ENCODE measurements at regions not wholly inside any gene's neighbourhood (a gene's known extent, or its start where the extent isn't known, plus 50 kb on each side); places are given as distances from the start of the nearest gene placed in this dataset.

GRCh38 chr9:13993632-13994185, 320.2 kb downstream of the NFIB start:
- Histone ChIP-seq H4K20me1 (ENCODE audit: insufficient read depth) (no peaks in the 10 kb centered on the region), H3K27ac (no peak overlapping the region), H3K9ac (no peak overlapping the region), H3K36me3 (ENCODE audit: low read depth) (no peaks in the 10 kb centered on the region), H3K9me3 (ENCODE audit: low read depth) (no peaks in the 10 kb centered on the region), H3K27me3 (replicated peaks; ENCODE audit: insufficient read depth) (no peaks in the 10 kb centered on the region; the same call in 1 of the 2 replicates), H3K4me2 (ENCODE audit: unreplicated experiment) (no peak overlapping the region), H3F3A (ENCODE audit: insufficient read depth) (no peaks in the 10 kb centered on the region), H3K4me3 (no peak overlapping the region), H3K9me2 (ENCODE audit: insufficient read depth) (no peaks in the 10 kb centered on the region), H2AFZ (no peak overlapping the region), H3K79me2 (ENCODE audit: insufficient read depth) (no peaks in the 10 kb centered on the region), H3K4me1 (ENCODE audit: insufficient read depth) (no peaks in the 10 kb centered on the region)
- TF ChIP-seq EZH2phosphoT487 (IDR thresholded peaks at IDR 0.05; ENCODE audit: insufficient read depth, low read depth) = no peak
- TF ChIP-seq EZH2 (IDR thresholded peaks at IDR 0.05; ENCODE audit: insufficient read depth, poor library complexity, severe bottlenecking) = no peak
- WGBS, 2 experiments (ENCODE audit: low coverage in 1 of 2, low lambda C conversion rate in 2 of 2, missing lambda C conversion rate in 2 of 2) = 33 to 43% methylated on average over 7 of the region's 7 CpGs
- no peak for DNase-seq
- in situ Hi-C loops (cut with MboI) = no loop called here

GRCh38 chr9:13992138-13993088, 321.5 kb downstream of the NFIB start:
- no peak overlapping the region for H2AFZ ChIP-seq
- in situ Hi-C loops (cut with MboI) = no loop called here
- H3K4me1 ChIP-seq (ENCODE audit: insufficient read depth) = no peaks in the 10 kb centered on the region
- no peaks in the 10 kb centered on the region for H4K20me1 ChIP-seq (ENCODE audit: insufficient read depth)
- no peak overlapping the region for H3K4me2 ChIP-seq (ENCODE audit: unreplicated experiment)
- no peak overlapping the region for H3K27ac ChIP-seq
- no peaks in the 10 kb centered on the region for H3K9me3 ChIP-seq (ENCODE audit: low read depth)
- H3K9me2 ChIP-seq (ENCODE audit: insufficient read depth) = no peaks in the 10 kb centered on the region
- no peaks in the 10 kb centered on the region for H3K79me2 ChIP-seq (ENCODE audit: insufficient read depth)
- no peak overlapping the region for H3K9ac ChIP-seq
- peak; percentile 11 for DNase-seq
- H3K36me3 ChIP-seq (ENCODE audit: low read depth) = no peaks in the 10 kb centered on the region
- H3K27me3 ChIP-seq (replicated peaks; ENCODE audit: insufficient read depth) = no peaks in the 10 kb centered on the region; the same call in 1 of the 2 replicates
- no peak overlapping the region for H3K4me3 ChIP-seq
- WGBS, 2 experiments (ENCODE audit: low coverage in 1 of 2, low lambda C conversion rate in 2 of 2, missing lambda C conversion rate in 2 of 2) = 56 to 57% methylated on average over 8 of the region's 8 CpGs
- TF ChIP-seq EZH2phosphoT487 (IDR thresholded peaks at IDR 0.05; ENCODE audit: insufficient read depth, low read depth) (no peak), EZH2 (IDR thresholded peaks at IDR 0.05; ENCODE audit: insufficient read depth, poor library complexity, severe bottlenecking) (no peak)
- no peaks in the 10 kb centered on the region for H3F3A ChIP-seq (ENCODE audit: insufficient read depth)

- no peaks in the 10 kb centered on the region for H3K36me3 ChIP-seq (ENCODE audit: low read depth)
- 25 to 47% methylated on average over 1 of the region's 1 CpG for WGBS, 2 experiments (ENCODE audit: low coverage in 1 of 2, low lambda C conversion rate in 2 of 2, missing lambda C conversion rate in 2 of 2)
- no peak overlapping the region for H3K9ac ChIP-seq
- H2AFZ ChIP-seq = no peak overlapping the region
- no peak overlapping the region for H3K27ac ChIP-seq
- no peak for DNase-seq
- TF ChIP-seq EZH2phosphoT487 (IDR thresholded peaks at IDR 0.05; ENCODE audit: insufficient read depth, low read depth) (no peak), EZH2 (IDR thresholded peaks at IDR 0.05; ENCODE audit: insufficient read depth, poor library complexity, severe bottlenecking) (no peak)
- no peaks in the 10 kb centered on the region for H3F3A ChIP-seq (ENCODE audit: insufficient read depth)
- H3K27me3 ChIP-seq (replicated peaks; ENCODE audit: insufficient read depth) = no peaks in the 10 kb centered on the region; the same call in 1 of the 2 replicates
- H3K4me1 ChIP-seq (ENCODE audit: insufficient read depth) = no peaks in the 10 kb centered on the region
- no peak overlapping the region for H3K4me3 ChIP-seq
- no peaks in the 10 kb centered on the region for H3K79me2 ChIP-seq (ENCODE audit: insufficient read depth)
- no peaks in the 10 kb centered on the region for H4K20me1 ChIP-seq (ENCODE audit: insufficient read depth)
- no peak overlapping the region for H3K4me2 ChIP-seq (ENCODE audit: unreplicated experiment)
- H3K9me2 ChIP-seq (ENCODE audit: insufficient read depth) = no peaks in the 10 kb centered on the region
- in situ Hi-C loops (cut with MboI) = no loop called here
- no peaks in the 10 kb centered on the region for H3K9me3 ChIP-seq (ENCODE audit: low read depth)
Measured at GRCh38 chr9:13991395-13991794, 322.5 kb downstream of the NFIB start.

GRCh38 chr9:13990994-13991393, 322.9 kb downstream of the NFIB start:
- Histone ChIP-seq H4K20me1 (ENCODE audit: insufficient read depth) (no peaks in the 10 kb centered on the region), H3K36me3 (ENCODE audit: low read depth) (no peaks in the 10 kb centered on the region), H3K27ac (no peak overlapping the region), H3K27me3 (replicated peaks; ENCODE audit: insufficient read depth) (peaks cover 2% of the 10 kb centered on the region; the same call in 1 of the 2 replicates), H3K9me2 (ENCODE audit: insufficient read depth) (no peaks in the 10 kb centered on the region), H3K9ac (no peak overlapping the region), H3K9me3 (ENCODE audit: low read depth) (no peaks in the 10 kb centered on the region), H3K4me3 (no peak overlapping the region), H3K4me2 (ENCODE audit: unreplicated experiment) (no peak overlapping the region), H3K4me1 (ENCODE audit: insufficient read depth) (no peaks in the 10 kb centered on the region), H3F3A (ENCODE audit: insufficient read depth) (no peaks in the 10 kb centered on the region), H2AFZ (no peak overlapping the region), H3K79me2 (ENCODE audit: insufficient read depth) (no peaks in the 10 kb centered on the region)
- no peak for DNase-seq
- in situ Hi-C loops (cut with MboI) = no loop called here
- 55 to 67% methylated on average over 4 of the region's 4 CpGs for WGBS, 2 experiments (ENCODE audit: low coverage in 1 of 2, low lambda C conversion rate in 2 of 2, missing lambda C conversion rate in 2 of 2)
- no peak for TF ChIP-seq EZH2phosphoT487 (IDR thresholded peaks at IDR 0.05; ENCODE audit: insufficient read depth, low read depth)
- TF ChIP-seq EZH2 (IDR thresholded peaks at IDR 0.05; ENCODE audit: insufficient read depth, poor library complexity, severe bottlenecking) = no peak

Measured in GM23248 (cell line).